Mesodermal cell (in vitro differentiated cells): ENCODE measurements at regions not wholly inside any gene's neighbourhood (a gene's known extent, or its start where the extent isn't known, plus 50 kb on each side); places are given as distances from the start of the nearest gene placed in this dataset.
A peak's percentile ranks its signal among the peaks of the same experiment; 100 is the strongest.
"Not testable (repeated sequence)": the region's sequence is repeated elsewhere in the genome, so short reads cannot be mapped to it uniquely, and the experiment has no call there.

Experiments used
- H3K27ac ChIP-seq: 2 replicates; pipeline ENCODE4 v1.7.0; 2013; ENCODE audit warnings: mild to moderate bottlenecking, low read depth, low read length, moderate library complexity; ENCODE audit not compliant: severe bottlenecking
- H3K36me3 ChIP-seq: 2 replicates; pipeline ENCODE4 v1.7.1; 2013; ENCODE audit warnings: mild to moderate bottlenecking, low read length, moderate library complexity; ENCODE audit not compliant: control insufficient read depth, insufficient read depth
- H3K4me1 ChIP-seq: one replicate; pipeline ENCODE4 v1.7.1; 2013; ENCODE audit warnings: mild to moderate bottlenecking, low read length; ENCODE audit not compliant: insufficient read depth, control insufficient read depth, poor library complexity, severe bottlenecking
- H3K4me3 ChIP-seq: 2 replicates; pipeline ENCODE4 v1.7.0; 2013; ENCODE audit warnings: low read length, control low read depth, mild to moderate bottlenecking; ENCODE audit not compliant: insufficient read depth, poor library complexity, severe bottlenecking; ENCODE audit errors: extremely low read depth
- H3K9me3 ChIP-seq: 2 replicates; pipeline ENCODE4 v1.7.1; 2013; ENCODE audit warnings: mild to moderate bottlenecking, low read length, moderate library complexity; ENCODE audit not compliant: control insufficient read depth
- whole genome bisulfite sequencing, 2 experiments: methylation state at CpG; one replicate each; pipeline ENCODE4 v1.1.5; 2013; ENCODE audit warnings: missing lambda C conversion rate in 2 of 2; ENCODE audit not compliant: insufficient coverage in 2 of 2; 5-methylcytosine and 5-hydroxymethylcytosine counted together

DNA sequence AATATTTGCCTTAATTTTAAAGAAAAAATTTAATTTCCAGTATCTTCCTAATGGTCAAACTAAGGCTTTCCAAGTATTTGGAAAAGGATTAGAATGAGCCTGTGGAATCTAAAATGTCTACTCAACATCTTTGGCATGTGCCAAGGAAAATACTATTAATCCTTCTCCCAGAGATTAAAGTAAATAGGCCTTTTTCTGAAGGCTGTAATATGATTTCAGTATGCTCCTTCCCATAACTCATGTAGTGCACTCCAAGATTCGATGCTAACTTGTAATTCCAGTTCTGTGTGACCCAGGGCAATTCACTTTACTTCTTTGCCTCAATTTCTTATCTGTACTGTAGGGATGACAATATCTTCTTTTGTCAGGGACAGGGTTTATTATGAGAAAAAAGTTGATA is 196.9 kb downstream of the ZIC5 start:
- Histone ChIP-seq H3K36me3 (no peaks in the 10 kb centered on the region), H3K9me3 (no peaks in the 10 kb centered on the region), H3K4me3 (no peak overlapping the region), H3K27ac (no peak overlapping the region), H3K4me1 (no peaks in the 10 kb centered on the region)
- 80% methylated on average over 1 of the region's 1 CpG; no CpG with 5 or more reads in 1 of the 2 experiments for WGBS, 2 experiments

DNA sequence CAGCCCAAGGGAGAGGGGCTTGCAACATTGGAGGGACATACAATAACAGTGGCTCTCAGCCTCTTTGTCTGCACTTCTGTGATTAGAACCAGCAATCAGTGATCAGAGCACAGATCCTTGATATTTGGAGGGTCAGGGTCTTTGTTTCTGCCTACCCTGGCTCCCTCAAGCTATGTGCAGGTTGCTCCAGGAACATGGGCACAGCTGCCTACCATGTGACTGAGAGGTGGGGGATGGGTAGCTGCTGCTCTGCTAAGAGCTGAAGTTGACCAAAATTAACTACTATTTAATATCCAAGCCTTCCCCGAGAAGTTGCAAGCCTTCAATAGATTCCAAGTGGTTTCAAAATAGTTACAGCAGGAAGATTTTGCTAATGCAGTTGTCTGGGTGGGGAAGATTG is 202.6 kb downstream of the ZIC5 start:
- Histone ChIP-seq H3K9me3 (peaks cover 13% of the 10 kb centered on the region), H3K4me1 (no peaks in the 10 kb centered on the region), H3K4me3 (no peak overlapping the region), H3K27ac (no peak overlapping the region), H3K36me3 (no peaks in the 10 kb centered on the region)
- no CpG with 5 or more reads among the region's 1 CpG for WGBS, 2 experiments

DNA sequence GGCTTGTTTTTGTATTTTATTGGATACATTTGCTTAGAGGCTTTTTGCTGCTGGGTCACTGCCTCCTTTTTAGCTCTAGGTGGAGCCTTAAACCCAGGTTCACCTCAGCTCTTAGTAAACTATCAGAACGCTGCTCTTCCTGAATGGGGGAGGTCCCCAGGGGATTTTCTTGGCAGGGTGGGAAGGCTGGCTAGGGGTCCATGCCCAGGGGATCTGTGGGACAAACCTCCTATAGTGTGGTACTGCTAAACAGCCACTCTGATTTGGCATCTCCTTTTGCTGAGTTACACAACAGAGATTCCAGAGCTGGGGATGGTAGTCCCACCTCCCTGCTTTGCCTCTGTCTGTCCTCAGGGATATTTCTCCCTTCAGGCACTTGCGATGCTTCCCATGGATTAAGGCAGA is 204.9 kb downstream of the ZIC5 start:
- Histone ChIP-seq H3K36me3 (no peaks in the 10 kb centered on the region), H3K9me3 (peaks cover 15% of the 10 kb centered on the region), H3K4me1 (no peaks in the 10 kb centered on the region), H3K4me3 (no peak overlapping the region), H3K27ac (no peak overlapping the region)
- WGBS, 2 experiments, result 30 to 100% methylated on average over 1 to 2 of the region's 2 CpGs

DNA sequence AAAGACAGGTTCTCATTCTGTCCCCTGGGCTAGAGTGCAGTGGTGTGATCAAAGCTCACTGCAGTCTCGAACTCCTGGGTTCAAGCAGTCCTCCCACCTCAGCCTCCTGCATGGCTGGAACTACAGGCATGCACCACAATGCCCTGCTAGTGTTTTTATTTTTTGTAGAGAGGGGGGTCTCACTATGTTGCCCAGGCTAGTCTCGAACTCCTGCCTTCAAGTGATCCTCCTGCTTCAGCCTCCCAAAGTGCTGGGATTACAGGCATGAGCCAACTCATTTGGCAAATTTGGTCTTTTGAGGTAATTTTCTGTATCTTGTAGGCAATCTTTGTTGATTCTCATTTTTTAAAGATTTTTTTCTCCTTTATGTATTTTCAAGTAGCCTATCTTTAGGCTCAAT is 205.7 kb downstream of the ZIC5 start:
- Histone ChIP-seq H3K27ac (no peak overlapping the region), H3K36me3 (no peaks in the 10 kb centered on the region), H3K4me1 (no peaks in the 10 kb centered on the region), H3K4me3 (no peak overlapping the region), H3K9me3 (peaks cover 15% of the 10 kb centered on the region)
- WGBS, 2 experiments, result 100% methylated on average over 1 of the region's 2 CpGs

DNA sequence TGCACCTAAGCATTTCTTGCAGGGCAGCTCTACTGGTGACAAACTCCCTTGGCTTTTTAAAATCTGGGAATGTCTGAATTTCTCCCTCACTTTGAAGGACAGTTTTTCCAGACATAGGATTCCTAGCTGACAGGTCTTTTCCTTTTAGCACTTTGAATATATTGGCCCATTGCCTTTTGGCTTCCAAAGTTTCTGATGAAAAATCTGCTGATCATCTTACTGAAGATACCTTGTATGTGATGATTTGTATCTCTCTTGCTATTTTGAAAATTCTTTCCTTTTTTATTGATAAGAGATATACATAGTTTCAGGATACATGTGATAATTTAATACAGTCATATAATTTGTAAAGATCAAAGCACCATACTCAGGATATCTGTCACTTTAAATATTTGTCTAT is 211.1 kb downstream of the ZIC5 start:
- H3K4me1 ChIP-seq, result peaks cover 13% of the 10 kb centered on the region
- H3K36me3 ChIP-seq, result no peaks in the 10 kb centered on the region
- peaks cover 4% of the 10 kb centered on the region for H3K9me3 ChIP-seq
- H3K4me3 ChIP-seq, result no peak overlapping the region
- no peak overlapping the region for H3K27ac ChIP-seq

DNA sequence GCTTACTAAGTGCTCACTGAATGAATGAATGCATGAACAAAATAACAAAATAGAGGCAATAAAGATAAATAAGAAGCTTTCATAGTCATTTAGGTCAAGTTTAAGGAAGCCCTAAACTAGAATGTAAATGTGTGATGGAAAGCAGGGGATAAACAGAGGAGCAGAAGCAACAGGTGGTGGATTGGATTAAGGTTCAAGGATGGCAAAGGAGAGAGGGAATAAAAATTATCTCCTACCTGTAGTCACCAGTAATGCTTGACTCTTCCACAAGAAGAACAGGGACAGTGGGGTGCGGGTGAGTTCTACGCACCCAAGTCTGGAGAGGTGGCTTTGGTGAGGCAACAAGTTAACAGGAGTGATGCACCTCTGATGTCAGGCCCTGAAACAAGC is 212.4 kb downstream of the ZIC5 start:
- Histone ChIP-seq H3K9me3 (peaks cover 3% of the 10 kb centered on the region), H3K36me3 (no peaks in the 10 kb centered on the region), H3K4me1 (peaks cover 13% of the 10 kb centered on the region), H3K27ac (no peak overlapping the region), H3K4me3 (no peak overlapping the region)
- WGBS, 2 experiments, result 83 to 92% methylated on average over 2 of the region's 2 CpGs

DNA sequence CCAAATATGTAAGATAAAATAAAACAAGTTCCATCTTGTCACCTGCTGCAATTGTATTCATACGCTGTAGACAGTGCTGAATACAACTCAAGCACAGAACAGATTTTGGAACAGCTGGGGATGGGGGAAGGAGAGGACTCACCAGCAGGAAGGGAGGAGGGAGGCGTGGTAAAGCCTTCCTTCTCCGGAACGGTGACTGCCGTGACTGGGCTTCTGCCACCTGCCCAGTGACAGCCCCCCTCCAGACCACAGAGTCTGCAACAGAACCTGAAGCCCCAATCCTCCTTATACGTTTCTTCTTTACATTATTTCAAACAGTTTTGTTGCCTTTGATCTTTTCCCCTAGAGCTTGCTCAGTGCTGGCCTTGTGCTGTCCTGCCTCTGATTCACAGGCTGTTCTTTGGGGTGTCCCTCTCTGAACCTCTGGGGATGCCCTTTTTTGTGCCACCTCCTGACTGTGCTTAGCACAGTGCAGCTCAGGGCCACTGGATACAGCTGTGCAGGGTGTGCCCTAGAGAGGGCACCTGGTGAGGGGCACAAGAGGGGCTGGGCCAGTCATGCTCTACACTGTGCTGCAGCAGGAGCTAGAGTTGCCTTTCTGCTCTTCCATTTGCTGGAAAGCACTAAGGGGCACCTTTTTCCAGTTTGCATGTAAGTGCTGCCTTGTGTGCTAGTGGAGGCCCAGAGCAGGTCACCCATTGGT is 213.0 kb downstream of the ZIC5 start:
- Histone ChIP-seq H3K36me3 (no peaks in the 10 kb centered on the region), H3K4me3 (no peak overlapping the region), H3K27ac (no peak overlapping the region), H3K4me1 (peaks cover 13% of the 10 kb centered on the region), H3K9me3 (no peaks in the 10 kb centered on the region)
- WGBS, 2 experiments, result 58 to 75% methylated on average over 5 of the region's 6 CpGs

DNA sequence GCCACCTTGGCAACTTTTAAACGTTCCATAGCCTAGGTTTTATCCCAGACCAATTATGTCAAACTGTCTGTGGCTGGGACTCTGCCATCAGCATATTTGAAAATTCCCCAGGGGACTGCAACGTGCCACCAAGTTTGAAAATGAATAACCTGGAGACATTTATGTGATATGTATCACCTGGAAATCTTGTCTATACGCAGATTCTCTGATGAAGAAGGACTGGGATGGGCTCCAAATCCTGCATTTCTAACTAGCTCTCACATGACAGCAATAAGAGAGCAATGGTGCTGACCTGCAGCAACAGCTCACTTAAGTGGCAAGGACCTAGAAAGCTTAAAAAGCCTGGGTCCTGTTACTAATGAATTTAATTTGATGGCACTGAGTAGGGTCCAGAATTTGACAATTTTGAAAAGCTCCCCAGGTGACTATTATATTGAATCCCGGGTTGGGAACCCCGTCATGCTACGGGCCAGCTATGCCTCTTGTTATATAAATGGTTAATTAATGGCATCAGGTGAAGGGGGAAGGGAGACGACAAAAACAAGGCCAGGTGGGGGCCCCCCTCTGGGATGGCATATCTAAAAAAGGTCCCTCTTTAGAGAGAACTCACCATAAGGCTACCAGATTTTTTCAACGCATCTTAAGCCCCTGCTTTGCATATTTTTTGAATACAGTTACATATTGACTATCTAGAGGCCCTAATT is 213.7 kb downstream of the ZIC5 start:
- no peaks in the 10 kb centered on the region for H3K36me3 ChIP-seq
- 89 to 100% methylated on average over 2 to 5 of the region's 8 CpGs for WGBS, 2 experiments
- H3K4me3 ChIP-seq, result no peak overlapping the region
- peaks cover 13% of the 10 kb centered on the region for H3K4me1 ChIP-seq
- no peaks in the 10 kb centered on the region for H3K9me3 ChIP-seq
- H3K27ac ChIP-seq, result no peak overlapping the region

DNA sequence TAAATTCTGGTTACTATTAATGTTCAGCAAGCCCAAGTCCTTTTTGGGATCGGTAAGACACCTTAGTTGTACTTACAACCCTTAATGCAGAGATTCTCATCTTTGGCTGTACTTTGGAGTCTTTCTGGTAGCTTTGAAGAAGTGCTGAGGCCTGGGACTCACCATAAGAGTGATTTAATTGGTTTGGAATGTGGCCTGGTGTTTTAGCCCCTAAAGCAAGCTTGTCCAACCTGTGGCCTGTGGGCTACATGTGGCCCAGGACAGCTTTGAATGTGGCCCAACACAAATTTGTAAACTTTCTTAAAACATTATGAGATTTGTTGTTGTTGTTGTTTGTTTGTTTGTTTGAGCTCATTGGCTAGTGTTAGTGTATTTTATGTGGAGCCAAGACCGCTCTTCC is 215.3 kb downstream of the ZIC5 start:
- no peaks in the 10 kb centered on the region for H3K36me3 ChIP-seq
- H3K4me1 ChIP-seq, result peaks cover 13% of the 10 kb centered on the region
- H3K4me3 ChIP-seq, result no peak overlapping the region
- WGBS, 2 experiments, result no CpG with 5 or more reads among the region's 2 CpGs
- H3K27ac ChIP-seq, result peak overlapping the region; percentile 4
- no peaks in the 10 kb centered on the region for H3K9me3 ChIP-seq

DNA sequence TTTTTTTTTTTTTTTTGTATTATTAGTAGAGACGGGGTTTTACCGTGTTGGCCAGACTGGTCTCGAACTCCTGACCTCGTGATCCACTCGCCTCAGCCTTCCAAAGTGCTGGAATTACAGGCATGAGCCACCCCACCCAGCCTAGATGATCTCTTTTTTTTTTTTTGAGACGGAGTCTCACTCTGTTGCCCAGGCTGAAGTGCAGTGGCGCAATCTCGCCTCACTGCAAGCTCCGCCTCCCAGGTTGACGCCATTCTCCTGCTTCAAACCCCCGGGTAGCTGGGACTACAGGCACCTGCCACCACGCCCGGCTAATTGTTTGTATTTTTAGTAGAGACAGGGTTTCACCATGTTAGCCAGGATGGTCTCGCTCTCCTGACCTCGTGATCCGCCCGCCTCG is 216.8 kb downstream of the ZIC5 start:
- not testable (repeated sequence) for H3K4me3 ChIP-seq, H3K36me3 ChIP-seq, H3K27ac ChIP-seq, H3K9me3 ChIP-seq
- H3K4me1 ChIP-seq, result peaks cover 13% of the 10 kb centered on the region
- 92 to 100% methylated on average over 8 to 10 of the region's 18 CpGs for WGBS, 2 experiments

DNA sequence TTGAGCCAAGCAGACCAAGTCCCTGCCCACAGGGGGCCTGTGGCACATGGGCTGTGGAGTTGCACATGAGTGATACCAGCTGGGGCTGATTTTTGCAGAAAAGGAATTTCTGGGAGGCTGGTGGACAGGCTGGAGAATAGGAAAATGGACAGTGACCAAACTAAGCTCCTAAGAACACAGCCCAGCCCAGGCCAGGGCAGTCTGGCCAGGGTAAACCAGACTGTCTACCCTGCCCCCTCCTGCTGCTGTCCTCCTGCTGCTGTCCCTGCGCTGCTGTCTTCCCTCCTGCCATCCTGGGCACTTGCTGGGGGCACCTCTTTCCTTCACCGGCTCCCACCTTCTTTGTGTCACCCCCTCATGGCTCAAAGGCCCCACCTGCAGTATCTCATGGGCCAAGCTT is 219.2 kb downstream of the ZIC5 start:
- Histone ChIP-seq H3K9me3 (no peaks in the 10 kb centered on the region), H3K27ac (no peak overlapping the region)
- WGBS, 2 experiments, result 80 to 100% methylated on average over 1 to 2 of the region's 2 CpGs

More for the DNA sequence above, 219.2 kb downstream of the ZIC5 start:
- Histone ChIP-seq H3K4me1 (peaks cover 13% of the 10 kb centered on the region), H3K36me3 (no peaks in the 10 kb centered on the region), H3K4me3 (no peak overlapping the region)
